Epidermal melanocyte (primary cell): ENCODE measurements at regions not wholly inside any gene's neighbourhood (a gene's known extent, or its start where the extent isn't known, plus 50 kb on each side); places are given as distances from the start of the nearest gene placed in this dataset.

Experiments used
- DNase-seq: peaks from one replicate; pipeline ENCODE4 v3.0.0; 2011; ENCODE audit warnings: low spot score; ENCODE audit not compliant: insufficient read length

DNA sequence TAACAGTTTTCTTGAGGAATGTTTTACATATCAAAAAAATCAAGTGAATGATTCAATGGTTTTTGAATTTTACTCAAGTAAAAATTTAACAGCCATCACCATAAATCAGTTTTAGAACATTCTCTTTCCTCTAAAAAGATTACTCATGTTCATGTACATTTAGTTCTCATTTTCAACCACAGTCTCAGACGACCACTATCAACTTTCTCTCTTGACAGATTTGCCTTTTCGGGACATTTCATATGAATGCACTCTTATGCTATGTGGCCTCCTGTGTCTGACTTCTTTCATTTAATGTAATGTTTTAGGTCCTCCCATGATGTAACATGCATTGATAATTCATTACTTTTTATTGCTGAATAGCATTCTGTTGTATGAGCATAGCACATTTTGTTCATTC lies 309.3 kb upstream of the PLSCR5 start:
- no peak for DNase-seq

DNA sequence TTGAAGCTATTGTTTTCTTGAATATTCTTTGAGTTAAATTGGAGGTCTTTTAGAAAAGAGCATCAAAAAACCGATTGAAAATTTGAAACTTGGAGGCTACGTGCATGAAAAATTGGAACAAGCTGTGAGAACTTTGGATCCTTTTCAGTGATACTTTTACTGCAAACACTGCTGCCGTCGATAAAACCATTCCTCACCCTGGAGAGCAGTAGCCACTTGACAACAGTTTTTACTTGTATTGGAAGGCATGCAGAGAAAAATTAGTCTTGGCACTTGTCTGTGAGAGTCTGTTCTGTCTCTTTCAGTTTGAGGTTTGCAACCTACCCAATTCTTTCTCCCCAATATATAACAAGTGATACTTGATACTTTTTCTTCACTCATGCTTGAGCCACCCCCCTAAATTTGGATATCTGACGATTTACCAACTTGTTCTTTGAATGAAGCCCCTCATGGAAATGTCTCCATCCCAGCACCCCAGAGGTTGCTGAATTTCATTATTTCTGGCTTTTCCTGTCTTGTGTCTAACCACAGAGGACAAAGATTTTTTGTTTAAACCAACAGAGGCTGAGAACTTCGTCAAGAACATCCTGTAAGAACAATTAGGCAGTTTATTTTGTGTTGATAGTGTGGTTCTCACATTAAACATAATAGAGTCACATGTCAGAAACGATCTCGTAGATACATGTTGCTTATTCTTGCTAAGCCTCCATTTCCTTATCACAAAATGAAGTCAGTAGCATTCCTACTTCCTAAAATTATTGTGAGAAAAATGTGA lies 307.3 kb upstream of the PLSCR5 start:
- peak; percentile 23 for DNase-seq

DNA sequence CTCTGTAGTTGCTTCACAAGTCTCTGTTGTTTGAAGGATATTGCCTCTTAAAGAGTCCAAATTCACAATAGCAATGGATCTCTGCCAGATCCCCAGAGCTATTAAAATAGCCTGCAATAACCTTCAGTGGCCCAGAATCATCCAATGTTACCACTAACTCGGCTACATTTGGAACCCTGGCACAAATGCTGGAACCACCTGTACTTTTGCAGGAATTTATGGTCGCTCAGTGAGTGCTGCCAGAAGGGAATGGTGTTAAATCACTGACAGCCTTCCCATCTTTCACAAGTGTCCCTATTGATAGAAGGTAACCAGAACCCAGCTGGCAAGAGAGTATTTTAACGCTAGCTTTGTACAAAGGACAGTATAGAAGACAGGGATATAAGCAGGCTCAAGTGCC lies 298.8 kb upstream of the PLSCR5 start:
- DNase-seq: no peak

DNA sequence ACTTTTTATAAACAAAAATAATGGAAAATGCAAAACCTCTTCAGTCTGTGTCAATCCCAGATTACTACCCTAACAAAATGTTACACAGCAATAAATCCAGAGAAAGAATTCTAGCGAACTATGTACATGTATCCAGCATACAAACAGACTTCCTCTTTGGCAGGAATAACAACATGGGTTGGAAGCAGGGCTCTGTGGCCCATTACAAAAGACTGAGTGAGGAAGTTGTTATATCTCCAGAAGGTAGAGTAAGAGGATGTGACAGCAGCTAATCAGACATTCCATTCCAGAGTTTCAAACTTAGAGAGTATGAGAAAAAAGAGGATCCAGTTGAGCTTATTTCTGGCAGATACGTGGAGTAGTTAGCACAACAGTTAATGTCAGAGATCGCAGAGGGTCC lies 294.0 kb upstream of the PLSCR5 start:
- no peak for DNase-seq

DNA sequence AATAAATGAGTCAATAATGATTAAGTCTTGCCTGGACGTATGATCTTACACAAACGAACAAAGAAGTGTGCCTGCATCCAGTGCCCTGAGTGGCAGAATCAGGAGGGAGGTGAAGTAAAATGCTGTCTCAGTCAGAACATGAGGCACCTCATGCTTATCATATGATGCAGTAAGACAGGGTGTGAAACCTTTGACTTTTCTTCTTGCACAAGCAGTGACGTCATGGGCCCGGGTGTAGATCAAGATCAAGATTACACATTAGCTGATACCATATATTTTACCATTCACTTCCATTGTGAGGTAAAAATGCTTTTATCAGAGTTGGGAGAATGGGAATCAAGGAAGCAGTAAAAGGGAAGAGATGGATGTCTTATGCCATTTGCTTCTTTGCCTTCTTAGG lies 291.6 kb upstream of the PLSCR5 start:
- DNase-seq: no peak

DNA sequence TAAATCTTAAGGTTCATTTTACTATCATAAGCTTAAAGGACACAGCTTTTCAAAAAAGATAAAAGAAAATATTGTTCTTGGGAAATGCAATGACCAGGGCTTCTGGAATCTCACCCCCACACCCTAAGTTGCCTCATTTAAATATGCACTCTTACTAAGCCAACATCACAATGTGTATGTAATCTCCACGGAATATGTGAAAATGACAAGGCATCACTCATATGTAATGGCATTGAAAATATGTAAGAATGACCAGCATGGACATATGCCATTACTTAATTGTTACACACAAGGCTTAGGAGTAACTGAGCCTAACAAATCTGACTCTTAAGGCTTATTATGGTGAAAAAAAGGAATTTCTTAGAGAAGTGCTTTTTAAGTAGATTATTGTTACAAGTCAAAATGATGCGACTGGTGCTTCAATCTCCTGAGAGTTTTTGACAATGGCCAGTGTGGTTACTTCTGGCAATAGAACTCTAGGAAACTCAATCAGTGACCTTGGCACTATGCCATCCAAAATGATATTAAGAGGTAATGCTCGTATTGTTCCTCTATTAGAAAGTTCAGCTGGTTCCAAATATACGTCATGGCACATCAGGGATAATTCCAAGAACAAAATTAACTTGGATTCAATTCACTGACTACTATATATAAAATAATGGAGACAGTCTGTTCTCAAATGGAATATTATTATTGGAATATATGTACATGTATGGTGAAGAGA lies 290.0 kb upstream of the PLSCR5 start:
- no peak for DNase-seq

DNA sequence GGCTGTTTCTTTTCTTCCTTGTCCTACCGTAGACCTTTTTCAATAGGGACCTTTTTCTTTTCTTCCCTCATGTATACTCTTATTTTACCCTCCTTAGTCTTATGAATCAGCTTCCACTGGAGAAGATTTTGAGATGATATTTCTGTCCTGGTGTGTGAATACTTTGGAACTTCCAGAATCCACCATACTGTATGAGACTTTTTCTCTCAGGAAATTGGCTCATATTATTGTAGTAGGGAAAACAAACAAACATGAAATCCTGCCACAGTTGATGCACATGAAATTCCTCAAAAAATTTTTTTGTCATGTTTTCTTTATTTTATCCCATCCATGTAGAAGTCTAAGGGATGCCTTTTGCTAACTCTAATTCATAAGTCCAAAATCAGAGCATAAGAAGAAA lies 289.3 kb upstream of the PLSCR5 start:
- DNase-seq: no peak

DNA sequence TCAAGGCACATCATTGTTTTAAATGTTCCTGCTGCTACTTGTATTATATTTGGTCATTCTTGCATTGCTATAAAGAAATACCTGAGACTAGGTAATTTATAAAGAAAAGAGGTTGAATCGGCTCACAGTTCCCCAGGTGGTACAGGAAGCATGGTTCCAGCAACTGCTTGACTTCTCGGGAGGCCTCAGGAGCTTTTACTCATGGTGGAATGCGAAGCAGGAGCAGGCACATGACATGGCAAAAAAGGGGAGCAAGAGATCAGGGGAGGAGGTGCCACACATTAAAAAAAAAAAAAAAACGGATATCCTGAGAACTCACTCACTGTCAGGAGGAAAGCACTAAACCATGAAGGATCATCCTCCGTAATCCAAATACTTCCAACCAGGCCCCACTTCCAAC lies 286.9 kb upstream of the PLSCR5 start:
- DNase-seq: no peak

DNA sequence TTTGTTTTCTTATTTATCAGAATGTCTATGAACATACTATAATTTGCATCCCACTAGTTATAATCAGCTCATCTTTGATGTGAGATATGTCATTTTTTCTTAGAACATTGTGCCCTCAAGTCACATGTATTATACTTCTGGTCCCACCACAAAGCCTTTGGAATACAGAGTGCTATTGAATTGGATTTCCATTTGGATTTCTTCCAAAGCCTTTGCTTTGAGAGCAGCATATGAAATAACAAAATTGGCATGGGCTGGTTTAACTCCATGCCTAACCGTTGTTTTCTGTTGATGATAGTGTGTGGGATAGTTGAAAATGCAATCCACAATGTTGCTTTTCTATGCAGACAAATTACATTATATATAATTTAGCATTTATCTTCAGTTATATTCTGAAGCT lies 284.5 kb upstream of the PLSCR5 start:
- DNase-seq: no peak

DNA sequence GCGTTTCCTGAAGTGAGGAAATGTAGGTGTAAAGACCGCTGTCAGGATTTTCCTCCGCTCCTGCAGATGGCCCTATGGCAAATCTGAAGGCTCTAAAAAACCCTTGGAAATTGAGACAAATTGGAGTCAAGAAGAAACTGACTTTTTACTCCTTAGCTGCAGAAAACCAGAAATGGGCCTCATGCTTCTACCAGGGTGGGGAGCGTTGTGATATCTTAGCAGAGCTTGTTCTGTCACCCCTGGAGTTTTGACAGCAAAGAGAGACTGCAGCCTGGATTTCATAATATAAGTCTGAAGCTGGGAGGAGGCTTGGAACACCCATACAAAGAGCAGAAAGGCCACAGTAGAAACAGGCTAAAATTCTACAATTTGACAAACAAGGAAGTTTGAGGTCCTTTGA lies 283.0 kb upstream of the PLSCR5 start:
- no peak for DNase-seq

DNA sequence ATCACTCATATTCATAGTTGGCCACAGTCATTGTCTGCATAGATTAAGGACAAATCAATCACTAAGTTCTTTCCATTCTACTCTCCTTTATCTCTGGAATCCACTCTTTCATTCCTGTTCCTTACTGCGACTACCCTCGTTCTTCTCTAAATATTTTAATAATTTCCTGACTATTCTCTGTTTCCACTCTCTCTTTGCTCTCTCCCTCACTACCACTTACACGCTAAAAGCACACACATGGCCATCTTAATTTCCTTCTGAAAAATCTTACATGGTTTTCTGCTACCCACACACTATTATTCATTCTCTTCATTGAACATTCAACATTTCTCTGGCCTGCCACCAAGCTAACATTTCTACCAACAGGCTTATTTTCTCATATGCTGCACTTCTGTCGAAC lies 279.6 kb upstream of the PLSCR5 start:
- no peak for DNase-seq

DNA sequence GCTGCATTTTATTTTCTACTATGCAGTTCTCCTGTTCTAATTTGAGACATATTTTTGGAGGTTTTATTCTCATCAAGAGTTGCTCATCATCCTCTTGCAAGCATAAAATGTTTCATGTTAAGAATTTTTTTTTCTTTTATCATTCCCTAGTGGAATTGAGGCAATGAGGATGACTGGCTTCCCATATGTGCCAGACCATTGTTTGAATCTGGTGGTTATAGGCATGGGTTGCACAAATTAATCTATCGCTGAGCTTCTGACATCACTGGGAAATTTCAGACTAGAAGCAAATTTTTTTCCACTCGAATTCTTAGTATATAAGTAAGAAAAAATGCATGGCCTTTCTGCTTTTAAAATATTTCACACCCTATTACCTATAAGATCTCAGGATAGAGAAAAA lies 279.1 kb upstream of the PLSCR5 start:
- no peak for DNase-seq

DNA sequence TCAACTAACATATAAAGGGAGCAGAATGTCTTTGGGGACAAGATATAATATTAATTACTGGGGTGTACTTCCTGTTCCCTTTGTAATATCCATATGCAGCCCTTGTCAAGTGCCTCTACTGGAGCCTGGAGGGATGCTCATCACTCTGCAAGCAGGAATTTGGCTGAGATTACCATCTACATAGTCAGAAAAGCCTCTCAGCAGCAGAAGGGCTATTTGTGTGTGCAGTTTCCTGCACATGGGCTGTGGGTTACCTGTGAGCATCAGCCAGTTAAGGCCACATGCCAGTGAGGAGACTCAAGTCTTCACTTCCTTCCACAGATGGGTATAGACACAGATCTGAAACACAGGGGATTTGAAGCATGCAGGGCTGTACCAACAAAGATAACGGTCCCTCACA lies 278.1 kb upstream of the PLSCR5 start:
- no peak for DNase-seq

DNA sequence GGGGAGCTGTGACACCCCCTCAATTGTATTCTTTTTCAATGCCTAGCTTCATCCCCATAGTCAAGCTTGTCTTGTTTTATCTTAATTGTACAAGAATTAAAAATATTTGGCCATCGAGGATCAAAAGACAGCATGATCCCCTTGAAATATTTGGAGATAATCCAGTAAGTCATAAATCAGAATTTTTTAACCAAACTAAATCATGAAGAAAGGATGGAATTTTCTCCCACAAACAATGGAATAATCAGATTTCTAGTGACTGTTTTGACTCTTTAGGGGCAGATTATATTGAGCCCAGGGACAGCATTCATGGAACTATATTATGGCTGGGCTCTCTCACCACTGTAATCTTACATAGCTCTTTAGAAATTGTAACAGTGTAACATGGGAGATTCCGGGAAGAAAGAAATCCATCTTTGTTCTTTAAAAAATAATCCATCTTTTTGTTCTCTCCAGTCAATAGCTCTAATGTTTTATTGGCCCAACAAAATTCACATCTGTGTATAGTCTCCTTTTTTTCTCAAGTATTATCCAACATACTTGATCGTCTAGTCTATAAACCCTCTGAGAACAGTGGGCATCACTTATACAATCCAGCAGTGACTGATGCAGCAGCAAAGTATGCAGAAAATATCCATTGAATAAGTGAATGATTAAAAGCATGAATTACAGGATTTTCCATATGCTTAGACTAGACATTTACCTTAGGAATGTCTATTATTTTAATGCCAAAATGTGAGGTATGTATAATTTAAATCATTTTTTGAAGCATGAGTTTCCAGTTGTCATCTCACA lies 277.0 kb upstream of the PLSCR5 start:
- no peak for DNase-seq

DNA sequence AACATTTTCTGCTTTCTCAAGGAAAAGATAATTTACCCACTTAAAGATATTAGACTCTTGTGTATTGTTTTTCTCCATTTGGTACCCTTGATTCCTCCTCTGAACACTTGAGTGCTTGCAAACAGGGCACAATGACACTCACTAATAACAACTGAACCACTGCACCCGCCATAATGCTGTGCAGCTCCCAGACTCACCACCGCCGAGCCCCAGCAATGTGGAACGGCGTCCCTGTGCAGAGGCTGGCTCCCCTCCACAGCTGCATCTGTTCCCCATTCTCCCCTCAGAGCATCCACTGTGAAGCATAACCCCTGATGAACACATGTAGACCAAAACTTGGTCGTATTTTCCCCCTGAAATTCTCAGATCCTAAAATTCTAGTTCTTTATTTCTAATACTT lies 276.2 kb upstream of the PLSCR5 start:
- no peak for DNase-seq

DNA sequence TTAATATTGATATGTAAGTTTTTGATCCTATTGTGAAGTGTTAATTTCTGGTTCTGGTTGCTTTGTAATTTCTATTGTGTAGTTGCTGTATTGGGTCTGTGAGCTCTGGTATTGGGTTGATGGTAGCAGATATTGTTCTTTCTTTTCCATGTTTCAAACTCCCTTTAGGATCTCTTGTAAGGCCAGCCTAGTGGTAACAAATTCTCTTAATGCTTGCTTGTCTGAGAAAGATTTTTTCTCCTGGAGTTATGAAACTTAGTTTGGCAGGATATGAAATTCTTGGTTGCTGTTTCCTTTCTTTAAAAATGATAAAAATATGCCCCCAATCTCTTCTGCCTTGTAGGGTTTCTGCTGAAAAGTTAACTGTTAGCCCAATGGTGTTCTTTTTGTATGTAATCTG lies 268.6 kb upstream of the PLSCR5 start:
- DNase-seq: no peak

DNA sequence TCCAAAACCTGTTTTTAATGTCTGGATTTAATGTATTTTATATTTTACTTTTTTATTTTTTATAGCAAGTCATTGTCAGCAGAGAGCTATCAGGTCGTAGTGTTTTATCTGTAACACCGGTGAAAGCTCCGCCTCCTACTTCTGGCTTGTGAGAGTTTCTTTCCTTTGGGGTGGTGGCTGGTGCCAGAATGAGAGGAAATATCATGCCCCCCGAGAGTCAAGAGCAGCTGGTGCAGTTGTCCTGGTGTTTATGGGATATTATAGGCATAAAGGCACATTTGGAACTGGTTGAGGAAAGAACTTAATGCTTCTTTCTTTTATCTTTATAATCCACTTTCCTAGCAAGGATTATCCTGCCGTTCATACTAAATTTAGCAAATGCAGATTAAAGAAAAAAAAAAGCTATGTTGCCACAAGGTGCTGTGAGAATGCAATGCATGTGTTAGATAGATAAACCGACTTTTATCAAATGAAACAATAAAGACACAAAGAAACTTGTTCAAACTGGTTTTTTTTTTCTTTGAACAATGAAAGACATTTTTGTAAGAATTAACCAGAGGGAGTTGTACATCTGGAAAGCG lies 260.1 kb upstream of the PLSCR5 start:
- no peak for DNase-seq

DNA sequence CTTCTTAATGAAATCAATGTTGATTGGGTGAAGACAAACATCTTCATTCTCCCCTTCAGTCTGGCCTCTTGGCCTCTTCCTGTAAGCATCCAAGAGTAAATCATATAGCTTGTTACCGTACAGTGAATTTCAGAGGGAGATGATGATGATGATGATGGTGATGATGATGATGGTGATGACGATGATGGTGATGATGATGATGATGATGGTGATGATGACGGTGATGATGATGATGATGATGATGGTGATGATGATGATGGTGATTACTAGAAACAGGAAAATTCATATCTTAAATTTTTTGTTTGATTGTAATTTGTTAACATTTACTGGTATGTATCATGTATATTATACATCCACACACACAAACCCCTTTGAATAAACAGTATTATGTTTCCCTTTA lies 256.1 kb upstream of the PLSCR5 start:
- DNase-seq: no peak

DNA sequence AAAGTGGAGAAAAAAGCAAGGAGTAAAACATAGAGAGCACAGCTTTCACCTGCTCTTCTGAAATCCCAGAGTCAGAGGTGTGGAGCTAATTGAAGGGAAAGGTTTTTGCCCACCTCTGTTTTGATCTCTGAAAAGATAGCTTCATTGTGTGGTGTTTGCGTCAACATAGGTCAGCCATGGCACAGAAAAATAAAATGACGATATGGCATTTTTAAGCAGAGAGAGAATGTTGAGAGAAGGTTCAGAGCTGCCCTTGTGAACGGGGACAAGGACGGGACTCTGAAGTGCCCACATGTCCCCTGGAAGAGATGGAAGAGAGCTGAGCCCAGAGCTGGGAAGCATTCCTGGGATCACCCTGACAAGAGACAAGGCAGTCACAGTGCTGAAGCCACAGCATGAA lies 249.4 kb upstream of the PLSCR5 start:
- no peak for DNase-seq

DNA sequence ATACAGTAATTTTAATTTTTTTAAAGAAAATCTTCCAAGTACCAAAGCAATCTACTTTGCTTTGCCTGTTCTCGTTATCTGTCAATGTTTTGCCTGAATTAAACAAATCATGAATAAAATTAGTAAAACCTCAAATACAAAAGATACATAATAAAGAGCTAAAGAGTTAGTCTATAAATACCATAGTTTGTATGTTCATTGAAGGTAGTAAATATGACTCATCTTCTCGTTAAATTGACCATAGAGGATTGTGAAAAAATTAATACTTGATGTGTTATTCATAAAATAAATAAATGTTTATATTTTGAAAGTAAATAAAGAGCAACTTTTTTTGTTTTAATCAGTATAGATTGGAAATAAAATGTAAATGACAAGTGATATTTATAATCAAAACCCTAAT lies 246.5 kb upstream of the PLSCR5 start:
- DNase-seq: no peak

DNA sequence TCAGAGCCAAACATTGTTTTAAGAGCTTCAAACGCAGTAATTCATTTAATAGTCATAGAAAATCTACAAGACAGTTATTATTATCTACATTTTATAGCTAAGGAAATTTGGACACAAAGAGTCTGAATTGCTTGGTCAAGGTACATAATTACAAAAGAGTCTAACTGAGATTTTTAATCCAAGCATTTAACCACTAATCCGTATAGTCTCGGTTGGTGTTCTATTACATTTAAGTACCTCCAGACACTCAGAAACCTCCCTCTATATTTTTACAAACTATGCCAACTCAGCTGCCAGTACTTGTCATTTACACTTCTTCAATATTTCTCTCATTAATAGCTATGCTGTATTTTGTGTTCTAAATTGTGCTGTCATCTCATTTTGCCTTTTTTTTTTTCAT lies 240.2 kb upstream of the PLSCR5 start:
- DNase-seq: no peak

DNA sequence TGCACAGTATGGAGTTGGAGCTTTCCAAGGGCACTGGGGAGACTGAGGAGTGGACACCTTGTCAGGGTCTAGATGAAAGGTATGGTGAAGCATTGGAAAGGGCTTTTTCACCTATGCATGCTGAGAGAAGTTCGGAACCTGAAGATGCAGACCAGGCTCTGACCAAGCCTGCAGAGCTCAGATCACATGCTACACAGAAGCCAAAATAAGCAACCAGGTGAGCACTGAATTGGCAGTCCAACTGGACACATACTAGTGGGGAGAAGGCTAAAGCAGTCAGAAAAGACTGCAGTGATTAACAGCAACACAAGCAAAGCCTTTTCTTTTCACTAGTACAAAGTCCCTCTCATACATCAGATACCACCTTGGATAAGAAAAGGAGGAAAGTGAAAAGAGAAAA lies 238.3 kb upstream of the PLSCR5 start:
- no peak for DNase-seq
